Mucosa of descending colon (tissue), 3 donors: ENCODE measurements at regions not wholly inside any gene's neighbourhood (a gene's known extent, or its start where the extent isn't known, plus 50 kb on each side); places are given as distances from the start of the nearest gene placed in this dataset.

Experiments used
- ATAC-seq: fragments of 200-7000 bp; cut with Tn5 transposase; one replicate; pipeline ENCODE4 v1.9.1; 2020; ENCODE audit warnings: mild to moderate bottlenecking, moderate library complexity
- DNase-seq, 3 donors: peaks; one replicate each; pipeline ENCODE4 v3.0.0-alpha.2; 2020
- H3K36me3 ChIP-seq: fragments of 200-600 bp; one replicate; pipeline ENCODE4 v1.8.0; 2021; ENCODE audit warnings: low read depth, mild to moderate bottlenecking
- H3K4me1 ChIP-seq: fragments of 200-600 bp; one replicate; pipeline ENCODE4 v1.8.0; 2021; ENCODE audit warnings: low read depth, mild to moderate bottlenecking
- H3K4me3 ChIP-seq: fragments of 200-600 bp; one replicate; pipeline ENCODE4 v1.8.0; 2021; ENCODE audit warnings: mild to moderate bottlenecking
- H3K9me3 ChIP-seq: fragments of 200-600 bp; one replicate; pipeline ENCODE4 v1.8.0; 2021; ENCODE audit warnings: mild to moderate bottlenecking
- CTCF ChIP-seq: fragments of 200-600 bp; IDR thresholded peaks from one replicate; pipeline ENCODE4 v1.8.0; 2022; ENCODE audit warnings: antibody characterized with exemption, mild to moderate bottlenecking
- intact Hi-C, 2 donors: fragments of 100-400 bp; cut with DNase I in 1 of 2; cut with micrococcal nuclease in 1 of 2; formaldehyde crosslinking; loops; one replicate each; pipeline versions ENCODE4 v1.11.0 to v1.11.1; 2022; cut with DNase I, micrococcal nuclease
- donor health status: DM: no; HTN: no; CAD: no; lungs with moderate emphysema.
- donor health status: DM: no; HTN: no; CAD: no.
- donor health status: DM: no; HTN: yes; CAD: no.

- no peak overlapping the region for H3K4me3 ChIP-seq
- intact Hi-C loops: no loop called here
- no peaks in the 10 kb centered on the region for H3K36me3 ChIP-seq
- no peaks in the 10 kb centered on the region for H3K4me1 ChIP-seq
- no peak for ATAC-seq
- no peaks in the 10 kb centered on the region for H3K9me3 ChIP-seq
- TF ChIP-seq CTCF: no peak
- no peak for DNase-seq
Measured at GRCh38 chr7:36003343-36003742, 149.7 kb upstream of the EEPD1 start.

- ATAC-seq (no peak), DNase-seq (no peak)
- no peaks in the 10 kb centered on the region for H3K9me3 ChIP-seq
- H3K4me1 ChIP-seq: no peaks in the 10 kb centered on the region
- TF ChIP-seq CTCF: no peak
- no peak overlapping the region for H3K4me3 ChIP-seq
- intact Hi-C loops: no loop called here
- no peaks in the 10 kb centered on the region for H3K36me3 ChIP-seq
Measured at GRCh38 chr7:36005293-36005692, 147.8 kb upstream of the EEPD1 start.

DNA sequence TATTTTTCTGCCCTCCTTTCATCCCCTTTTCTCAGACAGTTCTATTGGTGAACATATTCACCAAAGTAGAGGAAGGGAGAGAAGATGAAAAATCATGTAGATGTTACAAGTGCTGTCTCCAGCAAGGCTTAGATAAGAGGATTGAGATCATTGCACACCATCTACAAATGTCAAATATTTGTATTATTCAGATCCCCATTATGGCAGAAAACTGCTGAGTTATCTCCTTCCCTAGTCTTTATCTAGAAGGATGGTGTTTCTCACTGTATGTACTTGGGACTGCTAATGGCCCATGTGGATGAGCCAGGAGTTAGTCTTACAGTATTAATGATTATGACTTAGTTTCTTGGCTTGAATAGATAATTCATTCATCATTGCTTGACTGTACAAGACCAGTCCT lies 147.2 kb upstream of the EEPD1 start:
- ATAC-seq (no peak), DNase-seq (no peak)
- Histone ChIP-seq H3K9me3 (no peaks in the 10 kb centered on the region), H3K4me3 (no peak overlapping the region), H3K4me1 (no peaks in the 10 kb centered on the region), H3K36me3 (no peaks in the 10 kb centered on the region)
- intact Hi-C loops: no loop called here
- no peak for TF ChIP-seq CTCF

GRCh38 chr7:36006636-36007229 lies 146.3 kb upstream of the EEPD1 start:
- Histone ChIP-seq H3K4me3 (no peak overlapping the region), H3K36me3 (no peaks in the 10 kb centered on the region), H3K9me3 (no peaks in the 10 kb centered on the region), H3K4me1 (no peaks in the 10 kb centered on the region)
- TF ChIP-seq CTCF: no peak
- intact Hi-C loops: no loop called here
- ATAC-seq (no peak), DNase-seq (no peak)

GRCh38 chr7:36010656-36011587 lies 142.1 kb upstream of the EEPD1 start:
- ATAC-seq (no peak), DNase-seq (no peak)
- Histone ChIP-seq H3K36me3 (no peaks in the 10 kb centered on the region), H3K9me3 (no peaks in the 10 kb centered on the region), H3K4me1 (no peaks in the 10 kb centered on the region), H3K4me3 (no peak overlapping the region)
- no peak for TF ChIP-seq CTCF
- intact Hi-C loops: no loop called here
